AG04450 (cell line): ENCODE measurements at regions not wholly inside any gene's neighbourhood (a gene's known extent, or its start where the extent isn't known, plus 50 kb on each side); places are given as distances from the start of the nearest gene placed in this dataset.
"Not testable (repeated sequence)": the region's sequence is repeated elsewhere in the genome, so short reads cannot be mapped to it uniquely, and the experiment has no call there.

Source experiments
- CTCF ChIA-PET: fragments of 300-600, 350-600 bp; formaldehyde crosslinking; extraction: SDS; loops from one replicate; lab custom pipeline; 2022; ENCODE audit warnings: antibody characterized with exemption, inconsistent platforms; lab: Charles Lee
- POLR2A ChIA-PET: fragments of 350-600 bp; formaldehyde crosslinking; extraction: SDS; loops from one replicate; lab custom pipeline; 2021; ENCODE audit warnings: antibody characterized with exemption, inconsistent platforms; lab: Yijun Ruan, JAX
- DNase-seq: peaks from one replicate; pipeline ENCODE4 v3.0.0-alpha.2; 2011; ENCODE audit warnings: low read depth, low spot score
- H3K27ac ChIP-seq: one replicate; pipeline ENCODE4 v1.5.1; 2012; ENCODE audit warnings: low read depth, low read length, control low read depth
- H3K27me3 ChIP-seq: one replicate; pipeline ENCODE4 v1.6.0; 2012; ENCODE audit warnings: low read length; ENCODE audit not compliant: control insufficient read depth, insufficient read depth
- H3K4me3 ChIP-seq: 2 replicates; pipeline ENCODE4 v1.5.1; 2011; ENCODE audit warnings: mild to moderate bottlenecking, low read depth, low read length, control low read depth
- H3K9me3 ChIP-seq: 2 replicates; pipeline ENCODE4 v1.5.1; 2012; ENCODE audit warnings: low read length; ENCODE audit not compliant: control insufficient read depth, insufficient read depth
- CTCF ChIP-seq: IDR thresholded peaks from 2 replicates; pipeline ENCODE4 v1.5.1; 2011; ENCODE audit warnings: low read depth, low read length, control low read depth, inconsistent platforms

- CTCF ChIA-PET, result interaction anchor here (0.8 kb wide), 1 partner anchor 1781 kb away, joined by 4 read pairs; no protein-coding TSS in a partner anchor
- no peak overlapping the region for H3K4me3 ChIP-seq
- H3K27ac ChIP-seq, result peak overlapping the region; percentile 65
- H3K9me3 ChIP-seq, result no peaks in the 10 kb centered on the region
- TF ChIP-seq CTCF, result no peak
- no peak for DNase-seq
- POLR2A ChIA-PET, result no interaction called here
- H3K27me3 ChIP-seq, result no peaks in the 10 kb centered on the region
Observed at GRCh38 chr12:115375186-115375991, 691.4 kb upstream of the TBX3 start.

GRCh38 chr12:115374480-115375185 lies 690.7 kb upstream of the TBX3 start:
- ChIA-PET POLR2A (no interaction called here), CTCF (interaction anchor here (0.8 kb wide), 1 partner anchor 1782 kb away, joined by 4 read pairs; no protein-coding TSS in a partner anchor)
- H3K27me3 ChIP-seq, result no peaks in the 10 kb centered on the region
- peak overlapping the region; percentile 65 for H3K27ac ChIP-seq
- no peak for DNase-seq
- no peaks in the 10 kb centered on the region for H3K9me3 ChIP-seq
- no peak for TF ChIP-seq CTCF
- no peak overlapping the region for H3K4me3 ChIP-seq

- no peaks in the 10 kb centered on the region; the same call in 1 of the 2 replicates for H3K9me3 ChIP-seq
- CTCF ChIA-PET, result interaction anchor here (0.6 kb wide), 1 partner anchor 455 kb away, joined by 3 read pairs; no protein-coding TSS in a partner anchor
- no peak for DNase-seq
- POLR2A ChIA-PET, result no interaction called here
- H3K27me3 ChIP-seq, result no peaks in the 10 kb centered on the region
- no peak overlapping the region for H3K4me3 ChIP-seq
- no peak for TF ChIP-seq CTCF
- no peak overlapping the region for H3K27ac ChIP-seq
Observed at GRCh38 chr12:115371711-115372110, 687.7 kb upstream of the TBX3 start.

- H3K9me3 ChIP-seq, result no peaks in the 10 kb centered on the region; the same call in 1 of the 2 replicates
- POLR2A ChIA-PET, result no interaction called here
- no peak for TF ChIP-seq CTCF
- no peak overlapping the region for H3K4me3 ChIP-seq
- H3K27ac ChIP-seq, result no peak overlapping the region
- H3K27me3 ChIP-seq, result no peaks in the 10 kb centered on the region
- no peak for DNase-seq
- CTCF ChIA-PET, result no interaction called here
Observed at GRCh38 chr12:115370650-115371049, 686.7 kb upstream of the TBX3 start.

- no peak for TF ChIP-seq CTCF
- no peak overlapping the region for H3K27ac ChIP-seq
- no peaks in the 10 kb centered on the region for H3K27me3 ChIP-seq
- no peaks in the 10 kb centered on the region; the same call in 1 of the 2 replicates for H3K9me3 ChIP-seq
- CTCF ChIA-PET, result no interaction called here
- H3K4me3 ChIP-seq, result no peak overlapping the region
- DNase-seq, result no peak
- POLR2A ChIA-PET, result no interaction called here
Observed at GRCh38 chr12:115370207-115370606, 686.2 kb upstream of the TBX3 start.

- POLR2A ChIA-PET, H3K9me3 ChIP-seq, H3K27me3 ChIP-seq, DNase-seq, H3K4me3 ChIP-seq, CTCF ChIA-PET, H3K27ac ChIP-seq: not testable (repeated sequence)
Observed at GRCh38 chr12:115366277-115366676, 682.3 kb upstream of the TBX3 start.

GRCh38 chr12:115365765-115366164 lies 681.8 kb upstream of the TBX3 start:
- H3K4me3 ChIP-seq, CTCF ChIA-PET, H3K9me3 ChIP-seq, DNase-seq, H3K27ac ChIP-seq, H3K27me3 ChIP-seq: not testable (repeated sequence)
- POLR2A ChIA-PET, result interaction anchor here (0.7 to 1.4 kb wide), 2 partner anchors 12 to 103 kb away, joined by 3 to 11 read pairs; no protein-coding TSS in a partner anchor
